CD4-positive, alpha-beta memory T cell (primary cell): ENCODE measurements at regions not wholly inside any gene's neighbourhood (a gene's known extent, or its start where the extent isn't known, plus 50 kb on each side); places are given as distances from the start of the nearest gene placed in this dataset.

Experiments
- CTCF ChIA-PET: fragments of 350-600 bp; sonication (Branson Sonifier 250); formaldehyde crosslinking; loops from one replicate; lab custom pipeline; 2021; ENCODE audit warnings: inconsistent platforms; ENCODE audit not compliant: partially characterized antibody; lab: Charles Lee
- POLR2A ChIA-PET: fragments of 350-600 bp; sonication (Branson Sonifier 250); formaldehyde crosslinking; loops from one replicate; lab custom pipeline; 2021; ENCODE audit not compliant: partially characterized antibody; lab: Charles Lee
- DNase-seq, 5 donors: peaks; one replicate each; pipeline versions ENCODE4 v3.0.0 to v3.0.0-alpha.2; 2020 to 2022; ENCODE audit warnings: mixed read lengths in 1 of 5
- H3K27ac ChIP-seq: one replicate; pipeline ENCODE4 v1.7.0; 2013; ENCODE audit warnings: low read depth, low read length
- H3K27me3 ChIP-seq: 2 replicates; pipeline ENCODE4 v1.7.0; 2013; ENCODE audit warnings: mild to moderate bottlenecking, low read length, moderate library complexity; ENCODE audit not compliant: insufficient read depth
- H3K36me3 ChIP-seq: 2 replicates; pipeline ENCODE4 v1.7.0; 2013; ENCODE audit warnings: mild to moderate bottlenecking, low read length, moderate library complexity; ENCODE audit not compliant: insufficient read depth
- H3K4me1 ChIP-seq: 2 replicates; pipeline ENCODE4 v1.7.0; 2013; ENCODE audit warnings: mild to moderate bottlenecking, low read length, moderate library complexity; ENCODE audit not compliant: insufficient read depth
- H3K4me3 ChIP-seq, 2 donors: one replicate each; pipeline ENCODE4 v1.7.0; 2013; ENCODE audit warnings: low read length in 2 of 2, mild to moderate bottlenecking in 1 of 2
- H3K9me3 ChIP-seq, 2 donors: one replicate each; pipeline ENCODE4 v1.7.0; 2013; ENCODE audit warnings: low read length in 2 of 2, control low read depth in 1 of 2; ENCODE audit not compliant: control insufficient read depth in 1 of 2
- H3K27ac Mint-ChIP-seq, 7 donors: one replicate each; pipeline ENCODE4 v1.8.0; 2020 to 2021; ENCODE audit warnings: mixed read lengths in 7 of 7, mild to moderate bottlenecking in 6 of 7, inconsistent platforms in 3 of 7, moderate library complexity in 3 of 7
- H3K27me3 Mint-ChIP-seq, 2 donors: one replicate each; pipeline ENCODE4 v1.8.0; 2020 to 2021; ENCODE audit warnings: mixed read lengths in 2 of 2
- H3K36me3 Mint-ChIP-seq, 2 donors: one replicate each; pipeline ENCODE4 v1.8.0; 2020 to 2021; ENCODE audit warnings: mixed read lengths in 2 of 2, inconsistent platforms in 1 of 2, mild to moderate bottlenecking in 1 of 2
- H3K4me1 Mint-ChIP-seq, 4 donors: one replicate each; pipeline ENCODE4 v1.8.0; 2020 to 2021; ENCODE audit warnings: mixed read lengths in 4 of 4, mild to moderate bottlenecking in 1 of 4
- H3K4me3 Mint-ChIP-seq, 8 donors: one replicate each; pipeline ENCODE4 v1.8.0; 2020 to 2021; ENCODE audit warnings: mixed read lengths in 8 of 8, mild to moderate bottlenecking in 7 of 8, moderate library complexity in 6 of 8, inconsistent platforms in 3 of 8
- H3K9me3 Mint-ChIP-seq, 8 donors: one replicate each; pipeline ENCODE4 v1.8.0; 2020 to 2021; ENCODE audit warnings: mixed read lengths in 8 of 8, mild to moderate bottlenecking in 5 of 8, inconsistent platforms in 3 of 8, moderate library complexity in 1 of 8
- intact Hi-C: fragments of 100-400 bp; cut with micrococcal nuclease; formaldehyde crosslinking; loops from one replicate; pipeline ENCODE4 v1.15.1; 2023

GRCh38 chr20:4300401-4300800 lies 51.3 kb upstream of the ADRA1D start:
- CTCF ChIA-PET: no interaction called here
- Mint-ChIP-seq H3K4me3 (no peak overlapping the region), H3K9me3 (peaks cover 0 to 3% (median 0%) of the 10 kb centered on the region in 8 donors), H3K27ac (no peak overlapping the region), H3K36me3 (no peaks in the 10 kb centered on the region), H3K4me1 (no peaks in the 10 kb centered on the region), H3K27me3 (peaks cover 20 to 51% of the 10 kb centered on the region in 2 donors)
- intact Hi-C loops: no loop called here
- no peak for DNase-seq
- no peaks in the 10 kb centered on the region for H3K36me3 ChIP-seq
- H3K27me3 ChIP-seq: no peaks in the 10 kb centered on the region
- POLR2A ChIA-PET: no interaction called here
- no peak overlapping the region for H3K27ac ChIP-seq
- no peak overlapping the region for H3K4me3 ChIP-seq
- H3K9me3 ChIP-seq: no peaks in the 10 kb centered on the region
- no peaks in the 10 kb centered on the region for H3K4me1 ChIP-seq

- CTCF ChIA-PET: no interaction called here
- peaks cover 0 to 3% (median 0%) of the 10 kb centered on the region in 8 donors for H3K9me3 Mint-ChIP-seq
These were observed 50.7 kb upstream of the ADRA1D start for GRCh38 chr20:4299773-4300172.

GRCh38 chr20:4299216-4299615 lies 50.1 kb upstream of the ADRA1D start:
- POLR2A ChIA-PET: no interaction called here
- no peaks in the 10 kb centered on the region for H3K27me3 ChIP-seq
- H3K9me3 Mint-ChIP-seq: peaks cover 0 to 3% (median 0%) of the 10 kb centered on the region in 8 donors

More at GRCh38 chr20:4299773-4300172, 50.7 kb upstream of the ADRA1D start:
- Histone ChIP-seq H3K36me3 (no peaks in the 10 kb centered on the region), H3K4me3 (no peak overlapping the region), H3K27ac (no peak overlapping the region), H3K27me3 (no peaks in the 10 kb centered on the region), H3K4me1 (no peaks in the 10 kb centered on the region), H3K9me3 (no peaks in the 10 kb centered on the region)
- no peak for DNase-seq
- H3K27ac Mint-ChIP-seq: no peak overlapping the region
- POLR2A ChIA-PET: no interaction called here
- H3K36me3 Mint-ChIP-seq: no peaks in the 10 kb centered on the region
- intact Hi-C loops: no loop called here
- no peak overlapping the region for H3K4me3 Mint-ChIP-seq
- H3K4me1 Mint-ChIP-seq: no peaks in the 10 kb centered on the region
- peaks cover 20 to 53% of the 10 kb centered on the region in 2 donors for H3K27me3 Mint-ChIP-seq

More at GRCh38 chr20:4299216-4299615, 50.1 kb upstream of the ADRA1D start:
- no peak overlapping the region for H3K27ac ChIP-seq
- no peaks in the 10 kb centered on the region for H3K4me1 Mint-ChIP-seq
- H3K27me3 Mint-ChIP-seq: peaks cover 20 to 52% of the 10 kb centered on the region in 2 donors
- DNase-seq: no peak
- H3K27ac Mint-ChIP-seq: no peak overlapping the region
- no peak overlapping the region for H3K4me3 Mint-ChIP-seq
- no peaks in the 10 kb centered on the region for H3K36me3 Mint-ChIP-seq
- no peaks in the 10 kb centered on the region for H3K36me3 ChIP-seq
- no peaks in the 10 kb centered on the region for H3K4me1 ChIP-seq
- H3K4me3 ChIP-seq: no peak overlapping the region
- CTCF ChIA-PET: no interaction called here
- no peaks in the 10 kb centered on the region for H3K9me3 ChIP-seq
- intact Hi-C loops: no loop called here
